HG02852 (cell line): ENCODE measurements at regions not wholly inside any gene's neighbourhood (a gene's known extent, or its start where the extent isn't known, plus 50 kb on each side); places are given as distances from the start of the nearest gene placed in this dataset.
A peak's percentile ranks its signal among the peaks of the same experiment; 100 is the strongest.

Experiments
- ATAC-seq: cut with Tn5 transposase; IDR thresholded peaks from one replicate; pipeline ENCODE4 v1.9.1; 2021; ENCODE audit warnings: mild to moderate bottlenecking, moderate library complexity; ENCODE audit not compliant: unreplicated experiment

DNA sequence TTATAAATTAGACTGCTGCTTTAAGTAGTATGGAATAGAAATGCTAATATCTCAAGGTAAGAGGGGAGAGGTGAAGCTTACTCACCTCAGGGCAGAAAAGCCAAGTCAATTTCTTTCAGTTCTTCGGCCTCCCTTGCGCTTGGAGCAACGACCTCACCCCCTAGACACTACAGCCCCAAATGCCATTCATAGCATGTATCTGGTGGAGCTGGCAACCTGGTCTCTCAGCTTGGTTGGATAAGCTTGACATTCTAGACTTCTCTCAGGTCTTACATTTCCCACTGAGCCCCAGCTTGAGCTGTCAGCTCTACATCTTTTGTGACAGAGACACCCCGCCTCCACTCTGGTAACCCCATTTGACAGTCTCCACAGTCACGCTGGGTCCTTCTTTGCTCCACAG is 154.9 kb downstream of the ZNF608 start:
- no peak for ATAC-seq

DNA sequence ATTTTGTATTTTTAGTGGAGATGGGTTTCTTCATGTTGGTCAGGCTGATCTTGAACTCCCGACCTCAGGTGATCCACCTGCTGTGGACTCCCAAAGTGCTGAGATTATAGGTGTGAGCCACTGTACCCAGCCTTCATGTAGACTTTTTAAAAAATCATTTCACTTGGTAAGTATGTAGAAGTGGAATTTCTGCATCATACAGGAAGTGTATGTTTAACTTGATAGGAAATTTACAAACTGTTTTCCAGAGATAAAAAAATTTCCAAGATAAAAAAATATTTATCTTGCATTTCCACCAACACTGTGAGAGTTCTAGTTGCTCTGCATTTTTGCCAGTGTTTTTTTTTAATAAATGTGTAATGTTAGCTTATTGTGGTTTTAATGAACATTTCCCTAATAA is 155.8 kb downstream of the ZNF608 start:
- no peak for ATAC-seq

DNA sequence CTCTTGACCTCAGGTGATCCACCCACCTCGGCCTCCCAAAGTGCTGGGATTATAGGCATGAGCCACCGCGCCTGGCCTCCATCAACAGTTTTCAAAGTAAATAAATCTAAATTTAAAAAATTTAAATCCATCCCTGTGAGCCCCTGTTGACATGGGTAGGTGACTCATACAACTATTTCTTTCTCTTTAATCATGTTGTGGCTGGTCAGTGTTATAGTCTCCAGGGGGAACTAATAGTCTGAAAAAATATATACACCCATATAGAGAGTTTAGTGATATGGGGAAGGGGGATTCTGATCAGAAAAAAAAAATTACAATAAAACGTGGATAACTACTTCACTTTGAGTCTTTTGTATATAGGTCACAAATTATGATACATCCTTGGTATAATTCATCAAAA is 159.2 kb downstream of the ZNF608 start:
- ATAC-seq: no peak

DNA sequence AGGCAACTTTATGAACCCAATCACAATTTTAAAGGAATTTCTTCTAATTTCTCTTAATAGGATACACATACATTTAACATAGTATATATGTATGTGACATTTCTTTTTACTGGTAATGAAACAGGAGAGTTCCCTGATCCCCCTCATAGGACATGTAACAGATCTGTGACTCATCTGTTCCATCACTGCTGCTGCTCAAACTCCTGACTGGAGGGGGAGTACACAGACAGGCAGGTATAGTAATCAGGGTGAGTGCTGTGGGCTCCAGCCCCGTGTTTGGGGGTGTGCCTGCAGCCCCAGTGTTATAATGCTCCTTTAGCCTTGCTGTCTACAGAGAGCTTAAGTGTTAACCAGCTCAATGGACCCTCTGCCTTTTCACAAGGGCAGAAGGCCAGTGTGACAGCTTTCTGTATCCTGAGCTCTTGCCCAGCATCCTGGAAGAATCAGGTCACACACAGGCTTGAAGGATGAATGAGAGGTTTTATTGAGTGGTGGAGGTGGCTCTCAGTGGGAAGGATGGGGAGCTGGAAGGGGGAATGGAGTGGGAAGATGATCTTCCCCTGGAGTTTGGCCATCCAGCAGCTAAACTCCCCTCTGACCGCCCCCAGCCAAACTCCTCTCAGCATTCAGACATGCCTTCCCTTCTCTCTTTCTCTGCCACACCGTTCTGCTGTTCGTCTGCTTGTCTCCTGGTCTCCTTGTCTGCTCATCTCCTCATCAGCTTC is 161.3 kb downstream of the ZNF608 start:
- no peak for ATAC-seq

DNA sequence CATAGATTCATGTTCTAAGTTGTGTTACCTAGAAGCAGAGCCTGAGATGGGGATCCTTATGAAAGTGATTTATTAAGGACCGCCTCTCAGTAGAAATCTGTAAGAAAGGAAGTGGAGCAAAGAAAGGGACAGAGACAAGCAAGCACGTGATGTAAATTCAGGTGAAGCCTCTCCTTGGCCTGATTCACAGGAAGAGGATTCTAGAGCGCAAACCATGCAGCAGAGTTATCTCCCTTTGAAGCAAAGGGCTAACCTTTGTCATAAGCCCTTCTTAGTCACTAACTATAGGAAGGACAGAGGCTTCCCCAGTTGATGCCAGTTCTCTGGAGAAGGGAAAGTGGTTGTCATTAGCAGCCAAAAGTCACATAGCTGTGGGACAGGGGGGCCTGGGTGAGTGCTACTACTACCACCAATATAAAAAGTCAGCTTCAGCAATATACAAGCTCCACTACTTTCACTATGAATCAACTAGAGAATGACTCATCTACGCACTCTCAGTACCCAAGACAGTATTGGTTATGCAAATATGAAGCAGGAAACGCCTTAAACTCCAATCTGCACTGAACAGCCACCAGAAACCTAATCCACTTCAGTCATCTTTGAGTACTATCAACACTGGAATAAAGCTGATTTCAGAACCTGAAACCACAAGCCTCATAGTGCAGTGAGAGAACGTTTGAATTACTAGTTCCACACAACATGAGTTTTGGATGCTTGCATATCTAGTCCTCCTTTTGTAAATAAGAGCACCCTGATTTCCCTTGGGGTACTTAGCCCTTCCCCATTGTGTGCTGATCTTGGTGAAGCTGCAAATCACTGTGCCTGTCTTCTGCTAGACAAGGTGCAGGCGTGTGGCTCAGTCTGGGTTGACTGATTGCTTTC is 162.7 kb downstream of the ZNF608 start:
- peak; percentile 99 for ATAC-seq

DNA sequence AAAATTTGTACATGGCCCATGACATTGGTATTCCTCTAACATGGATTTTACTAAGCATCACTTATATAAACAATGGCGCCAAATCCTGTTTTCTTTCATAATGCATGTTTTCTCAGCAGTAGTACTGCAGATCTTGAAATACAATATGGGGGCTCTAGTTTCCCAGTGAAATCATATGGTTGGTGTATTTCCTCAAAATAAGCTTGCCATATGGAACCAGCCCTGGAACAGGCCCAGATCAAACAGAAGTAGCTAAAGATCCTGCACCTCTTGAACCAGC is 163.9 kb downstream of the ZNF608 start:
- ATAC-seq: no peak

DNA sequence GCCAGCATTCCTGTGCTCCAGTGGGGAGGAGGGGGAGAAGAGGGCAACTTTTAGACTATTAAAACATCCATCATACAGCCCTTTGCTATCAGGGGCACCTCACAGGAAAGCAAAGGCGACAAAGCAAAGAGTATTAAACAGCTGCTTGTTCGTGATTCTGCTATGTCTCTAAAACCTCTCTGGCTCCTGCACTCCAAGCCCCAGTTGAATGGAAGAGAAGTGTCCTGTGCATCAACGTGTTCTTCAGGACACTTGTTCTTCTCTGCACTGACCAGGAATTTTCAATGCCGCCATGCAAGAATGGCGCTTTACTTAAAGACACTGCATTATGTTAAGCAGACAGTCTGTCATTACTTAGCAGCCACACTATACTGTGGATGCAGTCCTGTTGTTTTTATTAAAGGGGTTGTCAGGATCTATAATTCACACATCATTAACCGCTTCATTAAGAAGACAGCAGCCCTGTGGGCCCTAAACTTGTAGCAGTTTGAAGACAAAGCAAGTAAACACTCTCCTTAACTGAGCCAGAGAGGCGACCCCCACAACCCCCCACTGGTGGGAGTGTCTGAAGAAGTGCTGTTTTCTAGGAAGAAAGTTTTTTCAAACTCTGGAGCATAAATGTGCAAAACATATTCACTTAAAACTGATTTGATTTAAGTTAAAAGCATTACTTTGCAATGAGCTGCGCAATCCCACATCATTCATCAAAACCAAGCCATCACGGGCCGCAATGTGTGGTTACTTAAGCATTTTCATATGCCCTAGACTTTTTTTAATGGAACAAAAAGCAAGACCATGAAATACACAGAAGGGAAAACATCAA is 164.5 kb downstream of the ZNF608 start:
- ATAC-seq: no peak

DNA sequence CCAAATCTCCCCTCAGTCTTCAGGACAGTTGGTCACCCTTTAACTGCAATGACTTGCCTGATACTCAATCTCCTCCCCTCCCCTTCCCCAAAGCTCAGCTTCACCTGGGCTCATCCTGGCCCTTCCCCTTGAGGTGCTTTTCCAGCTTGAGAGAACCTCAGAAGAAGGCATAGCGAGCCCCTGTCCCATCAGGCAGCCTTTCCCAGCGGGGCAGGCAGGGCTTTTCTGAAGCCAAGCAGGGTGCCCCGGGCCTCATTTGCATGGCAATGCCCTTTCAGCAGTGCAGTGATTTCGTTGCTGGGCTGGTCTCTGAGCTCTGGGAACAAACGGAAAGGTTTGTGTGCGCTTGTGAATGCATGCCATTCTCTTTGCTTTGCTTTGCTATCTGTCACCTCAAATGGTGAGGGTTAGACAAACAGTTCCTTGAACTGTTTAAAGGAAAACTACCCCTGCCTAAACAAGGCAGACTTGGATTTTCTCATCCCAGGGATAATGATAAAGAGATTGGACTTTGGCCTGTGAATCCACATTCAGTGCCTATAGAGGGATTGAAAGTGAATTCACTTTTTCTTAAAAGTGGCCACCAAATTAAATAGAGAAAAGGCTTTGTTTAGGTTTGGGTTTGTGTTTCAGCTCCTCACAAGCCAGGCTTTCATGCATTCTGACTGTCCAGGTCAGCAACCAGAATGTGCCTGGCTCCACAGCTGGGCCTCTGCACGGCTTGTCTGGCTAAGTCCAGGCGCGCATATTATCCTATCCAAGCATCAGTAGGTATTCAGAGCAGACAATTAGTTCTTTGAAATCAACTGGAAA is 165.3 kb downstream of the ZNF608 start:
- ATAC-seq: no peak

DNA sequence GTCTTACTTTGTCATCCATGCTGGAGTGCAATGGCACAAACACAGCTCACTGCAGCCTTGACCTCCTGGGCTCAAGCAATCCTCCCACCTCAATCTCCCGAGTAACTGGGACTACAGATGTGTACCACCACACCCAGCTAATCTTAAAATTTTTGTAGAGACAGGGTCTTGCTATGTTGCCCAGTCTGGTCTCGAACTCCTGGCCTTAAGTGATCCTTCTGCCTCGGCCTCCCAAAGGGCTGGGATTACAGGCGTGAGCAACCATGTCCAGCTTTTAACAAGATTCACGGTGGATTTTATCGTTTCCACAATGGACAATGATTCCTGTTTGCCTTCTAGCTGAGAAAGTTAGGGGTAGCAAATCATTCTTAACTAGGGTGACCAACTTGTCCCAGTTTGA is 165.9 kb downstream of the ZNF608 start:
- ATAC-seq: no peak

DNA sequence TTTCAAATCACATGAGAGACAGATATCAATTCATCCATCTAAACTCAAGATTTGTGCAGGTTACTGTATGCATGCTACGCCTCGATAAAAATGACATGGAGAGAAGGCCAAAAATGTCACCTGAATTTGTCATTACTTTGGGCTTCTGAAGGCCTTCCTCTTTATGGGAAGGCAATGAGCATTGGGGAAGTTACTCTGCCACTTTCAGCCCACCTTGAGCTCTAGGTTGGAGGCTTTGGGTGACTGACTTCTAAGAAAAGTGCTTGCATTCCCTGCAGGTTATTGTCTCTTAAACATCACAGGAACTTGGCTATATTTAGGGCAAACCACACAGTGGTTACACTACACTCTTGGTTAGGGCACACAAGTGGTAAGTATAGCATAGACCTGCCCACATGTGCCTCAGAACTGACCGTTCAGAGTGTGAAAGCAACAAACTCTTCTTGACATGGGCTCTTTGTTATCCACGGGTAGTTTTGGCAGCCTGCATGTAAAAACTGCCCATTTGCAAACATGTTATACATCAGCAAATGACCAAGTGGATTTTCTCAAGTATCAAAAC is 169.5 kb downstream of the ZNF608 start:
- ATAC-seq: peak; percentile 69

DNA sequence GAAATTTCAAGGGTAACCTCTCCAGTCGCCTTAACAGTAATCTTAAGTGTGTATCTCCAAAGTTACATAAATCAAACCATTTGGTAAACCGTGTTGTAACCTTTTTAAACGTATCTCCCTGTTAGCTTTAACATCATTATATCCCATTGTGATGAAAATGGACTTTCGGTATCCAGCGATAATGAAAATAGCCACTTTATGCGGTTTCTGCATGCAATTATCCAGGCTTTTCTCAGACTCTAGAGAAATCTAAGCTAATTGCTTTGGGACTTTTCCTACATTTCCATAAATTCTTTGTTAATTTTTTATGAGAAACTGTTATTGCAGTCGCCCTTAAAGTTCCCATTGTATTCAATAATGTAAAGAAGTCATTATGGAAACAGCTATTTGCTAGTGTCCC is 170.7 kb downstream of the ZNF608 start:
- no peak for ATAC-seq

DNA sequence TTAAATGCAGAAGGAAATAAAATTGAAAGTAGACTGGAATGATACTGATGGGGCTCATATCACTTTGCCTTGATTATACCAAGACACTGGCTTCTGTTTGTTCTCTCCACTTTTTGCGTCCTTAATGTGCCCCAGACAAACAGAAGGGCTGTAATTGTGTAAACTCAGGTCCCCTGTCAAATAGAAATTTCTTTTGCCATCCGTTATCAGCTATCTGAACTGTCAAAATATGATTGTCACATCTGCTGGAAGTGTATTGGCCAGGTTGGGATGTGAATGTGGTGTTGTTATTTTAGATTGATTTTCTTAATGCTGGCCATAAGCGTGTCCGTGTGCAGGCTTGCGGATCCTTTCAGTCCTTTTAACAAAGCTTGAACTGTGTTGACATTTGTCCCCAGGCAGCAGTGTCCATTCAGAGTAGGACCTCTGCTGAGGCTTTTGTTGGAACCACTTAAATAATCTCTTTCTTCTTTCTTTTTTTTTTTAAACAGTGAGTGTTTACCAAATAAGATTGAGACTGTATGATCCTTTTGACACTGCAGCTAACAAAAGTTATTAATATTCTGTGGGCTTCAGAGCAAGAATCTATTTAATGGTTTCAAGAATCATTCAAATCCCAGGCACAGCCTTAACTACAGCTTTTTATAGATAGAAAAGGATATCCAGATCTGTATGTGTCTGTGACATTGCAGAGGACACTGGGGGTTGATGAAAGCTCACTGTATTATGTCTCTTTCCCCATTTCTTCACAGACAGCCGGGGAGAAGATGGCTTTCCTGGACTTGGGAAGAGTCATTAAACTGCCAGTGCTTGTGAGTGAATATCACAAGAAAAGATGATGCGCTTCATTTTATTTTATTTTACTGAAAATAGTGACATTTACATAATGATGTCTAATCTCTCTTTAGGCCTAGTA is 171.7 kb downstream of the ZNF608 start:
- no peak for ATAC-seq

DNA sequence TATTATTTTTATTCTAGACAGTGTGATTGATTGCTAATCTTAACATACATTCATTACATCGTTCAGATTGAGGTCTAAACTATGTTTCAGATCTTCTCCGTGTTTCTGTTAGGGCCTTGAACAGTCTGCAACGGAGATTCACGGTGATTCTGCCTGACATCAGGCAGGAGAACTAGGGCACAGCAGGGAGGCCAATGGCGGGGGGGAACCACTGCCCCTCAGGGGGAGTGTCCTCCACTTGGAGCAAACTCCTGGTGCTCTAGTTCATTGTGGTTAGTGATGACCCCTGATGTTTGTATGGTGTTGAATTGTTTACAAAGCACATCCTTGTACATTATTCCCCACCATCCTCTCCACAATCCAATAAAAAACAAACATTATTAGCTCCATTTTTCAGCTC is 173.5 kb downstream of the ZNF608 start:
- no peak for ATAC-seq

DNA sequence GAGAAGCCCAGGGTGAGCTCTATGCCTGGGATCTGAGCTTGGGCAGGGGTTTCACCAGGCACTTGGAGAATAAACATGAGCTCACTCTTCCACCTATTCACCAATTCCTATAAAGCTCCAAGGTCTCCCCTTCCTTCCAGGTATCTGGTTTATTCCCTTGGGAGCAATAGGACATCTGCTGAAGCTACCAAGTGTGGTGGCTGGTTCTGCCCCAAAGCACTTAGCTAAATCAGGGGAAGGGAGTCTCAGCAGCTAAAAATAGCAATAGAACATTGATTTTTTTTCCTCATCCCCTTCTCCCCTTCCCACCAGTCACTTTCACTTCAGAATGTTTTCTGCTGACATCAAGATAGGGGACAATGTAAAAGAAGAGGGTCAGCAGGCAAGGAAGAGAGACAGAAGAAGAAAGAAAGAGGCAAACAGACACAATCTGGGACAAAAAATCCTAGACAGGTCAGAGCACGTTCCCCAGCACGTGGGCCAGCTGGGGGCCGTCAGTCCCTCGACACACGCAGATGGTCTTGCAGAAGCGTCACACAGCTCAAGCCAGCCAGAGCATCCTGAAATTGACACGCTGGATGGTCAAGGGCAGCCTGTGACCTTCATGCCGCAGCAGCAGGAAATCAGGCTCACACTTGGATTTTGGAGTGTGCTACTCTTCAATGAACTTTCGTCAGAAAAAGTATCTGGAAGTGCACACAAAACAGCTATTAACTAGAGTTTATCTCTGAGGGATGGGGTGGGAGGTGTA is 176.0 kb downstream of the ZNF608 start:
- no peak for ATAC-seq

DNA sequence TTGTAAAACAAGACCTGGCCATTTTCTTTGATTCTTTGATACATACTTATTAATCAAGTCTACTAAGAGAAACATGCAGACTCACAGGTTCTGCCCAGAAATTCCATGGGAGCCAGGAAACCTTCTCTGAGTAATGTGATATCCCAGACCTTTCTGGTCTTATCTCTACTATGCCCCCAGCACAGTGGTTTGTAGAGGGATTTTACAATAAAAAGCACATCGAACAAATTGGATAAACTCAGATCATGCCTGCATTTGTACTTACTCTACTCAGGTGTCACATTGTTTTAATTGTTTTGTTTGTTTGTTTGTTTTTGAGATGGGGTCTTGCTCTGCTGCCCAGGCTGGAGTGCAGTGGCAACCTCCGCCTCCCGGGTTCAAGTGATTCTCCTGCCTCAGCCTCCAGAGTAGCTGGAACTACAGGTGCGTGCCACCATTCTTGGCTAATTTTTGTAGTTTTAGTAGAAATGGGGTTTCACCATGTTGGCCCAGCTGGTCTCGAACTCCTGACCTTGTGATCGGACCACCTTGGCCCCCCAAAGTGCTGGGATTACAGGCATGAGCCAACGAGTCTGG is 179.5 kb downstream of the ZNF608 start:
- ATAC-seq: no peak

DNA sequence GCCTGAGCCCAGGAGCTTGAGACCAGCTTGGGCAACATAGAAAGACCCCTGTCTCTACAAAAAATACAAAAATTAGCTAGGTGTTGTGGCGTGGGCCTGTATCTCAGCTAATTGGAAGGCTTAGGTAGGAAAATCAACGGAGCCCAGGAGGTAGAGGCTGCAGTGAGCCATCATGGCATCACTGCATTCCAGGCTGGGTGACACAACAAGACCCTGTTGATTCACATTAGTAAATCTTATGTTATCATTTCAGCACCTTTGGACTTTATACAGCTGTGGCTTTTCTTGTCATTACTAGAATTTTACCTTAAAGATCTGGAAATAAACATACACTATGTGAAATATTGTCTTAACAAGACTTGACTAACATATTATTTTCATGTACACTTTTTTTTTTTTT is 185.0 kb downstream of the ZNF608 start:
- no peak for ATAC-seq

DNA sequence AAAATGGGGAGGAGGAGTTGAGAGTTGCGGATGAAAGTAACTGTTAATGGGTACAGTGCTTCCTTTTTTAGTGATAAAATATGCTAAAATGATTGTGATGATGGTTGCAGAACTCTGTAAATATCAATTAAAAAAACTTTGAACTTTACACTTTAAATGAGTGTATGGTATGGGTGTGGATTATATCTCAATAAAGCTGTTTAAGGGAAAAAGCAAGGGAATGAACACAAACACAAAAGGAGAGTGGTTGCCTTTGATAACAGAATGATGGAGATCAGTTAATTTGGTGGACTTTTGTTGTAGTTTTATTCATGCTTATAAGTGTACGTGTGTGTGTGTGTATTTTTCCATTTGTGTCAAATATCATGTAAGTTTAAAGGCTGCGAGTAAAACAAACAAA is 186.1 kb downstream of the ZNF608 start:
- no peak for ATAC-seq

DNA sequence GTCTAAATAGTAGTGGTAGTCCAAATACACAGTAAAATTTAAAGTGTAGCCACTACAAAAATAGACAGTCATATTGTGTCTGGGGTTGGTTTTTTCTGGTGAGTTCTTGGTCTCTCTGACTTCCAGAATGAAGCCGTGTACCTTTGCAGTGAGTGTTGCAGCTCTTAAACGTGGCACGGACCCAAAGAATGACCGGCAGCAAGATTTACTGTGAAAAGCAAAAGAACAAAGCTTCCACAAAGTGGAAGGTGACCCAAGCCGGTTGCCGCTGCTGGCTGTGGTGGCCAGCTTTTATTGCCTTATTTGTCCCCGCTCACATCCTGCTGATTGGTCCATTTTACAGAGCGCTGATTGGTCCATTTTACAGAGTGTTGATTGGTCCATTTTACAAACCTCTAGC is 188.7 kb downstream of the ZNF608 start:
- no peak for ATAC-seq
